Central memory CD4-positive, alpha-beta T cell (primary cell): ENCODE measurements at regions not wholly inside any gene's neighbourhood (a gene's known extent, or its start where the extent isn't known, plus 50 kb on each side); places are given as distances from the start of the nearest gene placed in this dataset.
"Not testable (repeated sequence)": the region's sequence is repeated elsewhere in the genome, so short reads cannot be mapped to it uniquely, and the experiment has no call there.

Experiments
- DNase-seq: peaks from one replicate; pipeline ENCODE4 v3.0.0; 2022

- DNase-seq: no peak
These were observed 81.1 kb downstream of the ARL6IP4 start for GRCh38 chr12:123061441-123062205.

GRCh38 chr12:123059500-123059899, 79.0 kb downstream of the ARL6IP4 start:
- no peak for DNase-seq

GRCh38 chr12:123058980-123059379, 78.5 kb downstream of the ARL6IP4 start:
- DNase-seq: no peak

- no peak for DNase-seq
These were observed 78.0 kb downstream of the ARL6IP4 start for GRCh38 chr12:123058481-123058880.

GRCh38 chr12:123057513-123058265, 77.2 kb downstream of the ARL6IP4 start:
- DNase-seq: no peak

GRCh38 chr12:123056709-123057108, 76.2 kb downstream of the ARL6IP4 start:
- DNase-seq: no peak

- DNase-seq: no peak
These were observed 75.6 kb downstream of the ARL6IP4 start for GRCh38 chr12:123056053-123056452.

- no peak for DNase-seq
These were observed 74.8 kb downstream of the ARL6IP4 start for GRCh38 chr12:123055281-123055766.

- no peak for DNase-seq
These were observed 73.9 kb downstream of the ARL6IP4 start for GRCh38 chr12:123054371-123054770.

GRCh38 chr12:123051556-123051955, 71.1 kb downstream of the ARL6IP4 start:
- DNase-seq: no peak

- DNase-seq: no peak
These were observed 70.4 kb downstream of the ARL6IP4 start for GRCh38 chr12:123050913-123051312.

- DNase-seq: no peak
These were observed 69.9 kb downstream of the ARL6IP4 start for GRCh38 chr12:123050331-123050831.

- no peak for DNase-seq
These were observed 69.1 kb downstream of the ARL6IP4 start for GRCh38 chr12:123049398-123050240.

GRCh38 chr12:123047892-123048291, 67.4 kb downstream of the ARL6IP4 start:
- not testable (repeated sequence) for DNase-seq

- no peak for DNase-seq
These were observed 66.8 kb downstream of the ARL6IP4 start for GRCh38 chr12:123047289-123047688.

GRCh38 chr12:123046431-123046830, 66.0 kb downstream of the ARL6IP4 start:
- no peak for DNase-seq

GRCh38 chr12:123045678-123046077, 65.2 kb downstream of the ARL6IP4 start:
- DNase-seq: no peak

GRCh38 chr12:123044351-123044750, 63.9 kb downstream of the ARL6IP4 start:
- no peak for DNase-seq

- DNase-seq: peak; percentile 54
These were observed 63.1 kb downstream of the ARL6IP4 start for GRCh38 chr12:123043536-123044001.

- DNase-seq: no peak
These were observed 62.4 kb downstream of the ARL6IP4 start for GRCh38 chr12:123042833-123043232.

- DNase-seq: no peak
These were observed 61.6 kb downstream of the ARL6IP4 start for GRCh38 chr12:123041811-123042655.

- no peak for DNase-seq
These were observed 60.6 kb downstream of the ARL6IP4 start for GRCh38 chr12:123041042-123041531.
